K562 (cell line): ENCODE measurements at regions not wholly inside any gene's neighbourhood (a gene's known extent, or its start where the extent isn't known, plus 50 kb on each side); places are given as distances from the start of the nearest gene placed in this dataset.

Source experiments
- IRF2 ChIP-seq: sonication (generic); formaldehyde crosslinking; IDR thresholded peaks from 2 replicates; pipeline ENCODE4 v1.8.1; 2022; ENCODE audit warnings: mild to moderate bottlenecking, missing genetic modification reagents
- KDM4B ChIP-seq, 2 experiments: fragments of 450-650 bp in 1 of 2; sonication (generic) in 1 of 2; IDR thresholded peaks; 2 replicates each; pipeline ENCODE4 v1.6.1; 2016 to 2017; ENCODE audit warnings: borderline replicate concordance in 2 of 2, antibody characterized with exemption in 1 of 2, low read depth in 1 of 2, mild to moderate bottlenecking in 1 of 2
- NR2C2 ChIP-seq, 2 experiments: fragments of 200-800 bp in 1 of 2; sonication (Bioruptor generic) in 1 of 2; sonication (generic) in 1 of 2; formaldehyde crosslinking in 1 of 2; IDR thresholded peaks; 2 replicates each; pipeline versions ENCODE4 v1.6.1 to v1.8.0; 2016 to 2022; ENCODE audit warnings: mild to moderate bottlenecking in 1 of 2, missing compliant biosample characterization in 1 of 2, missing genetic modification characterization in 1 of 2, missing genetic modification reagents in 1 of 2
- POLR2A ChIP-seq: fragments of 450-650 bp; conservative IDR thresholded peaks from 2 replicates; pipeline ENCODE4 v1.6.1; 2016
- POLR2AphosphoS5 ChIP-seq: IDR thresholded peaks from 2 replicates; pipeline ENCODE4 v1.6.1; 2011; ENCODE audit warnings: mild to moderate bottlenecking, low read depth, low read length, moderate library complexity; ENCODE audit not compliant: control insufficient read depth, insufficient read depth
- TCF7 ChIP-seq: sonication (generic); IDR thresholded peaks from 2 replicates; pipeline ENCODE4 v1.6.1; 2016; ENCODE audit warnings: antibody characterized with exemption, borderline replicate concordance

DNA sequence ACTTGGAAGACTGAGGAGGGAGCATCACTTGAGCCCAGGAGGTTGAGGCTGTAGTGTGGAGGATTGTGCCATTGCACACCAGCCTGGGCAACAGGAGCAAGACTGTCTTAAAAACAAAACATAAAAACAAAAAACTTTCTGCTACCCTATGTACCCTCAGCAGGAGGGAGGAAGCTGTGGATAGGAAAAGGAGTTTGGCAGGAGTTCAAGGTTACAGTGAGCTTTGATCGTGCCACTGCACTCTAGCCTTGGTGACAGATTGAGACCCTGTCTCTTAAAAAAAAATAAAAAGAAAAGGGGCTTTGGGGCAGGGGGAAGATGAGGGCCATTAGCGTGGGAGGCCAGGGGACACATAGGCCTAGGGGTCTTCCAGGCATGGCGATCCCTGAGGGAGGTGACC is 135.7 kb downstream of the DHX35 start:
- TF ChIP-seq TCF7: no peak
- TF ChIP-seq POLR2A: no peak
- no peak for TF ChIP-seq KDM4B (IDR thresholded peaks at IDR 0.05; ENCODE audit: borderline replicate concordance in 2 of 2, low read depth in 1 of 2)
- TF ChIP-seq POLR2AphosphoS5: no peak
- TF ChIP-seq NR2C2 (CRISPR knock-in tag; IDR thresholded peaks at IDR 0.05): no peak
- TF ChIP-seq NR2C2 (tag; IDR thresholded peaks at IDR 0.05): no peak
- TF ChIP-seq IRF2 (CRISPR knock-in tag): no peak
